ENCODE measurements at regions not wholly inside any gene's neighbourhood (a gene's known extent, or its start where the extent isn't known, plus 50 kb on each side); places are given as distances from the start of the nearest gene placed in this dataset.

DNA sequence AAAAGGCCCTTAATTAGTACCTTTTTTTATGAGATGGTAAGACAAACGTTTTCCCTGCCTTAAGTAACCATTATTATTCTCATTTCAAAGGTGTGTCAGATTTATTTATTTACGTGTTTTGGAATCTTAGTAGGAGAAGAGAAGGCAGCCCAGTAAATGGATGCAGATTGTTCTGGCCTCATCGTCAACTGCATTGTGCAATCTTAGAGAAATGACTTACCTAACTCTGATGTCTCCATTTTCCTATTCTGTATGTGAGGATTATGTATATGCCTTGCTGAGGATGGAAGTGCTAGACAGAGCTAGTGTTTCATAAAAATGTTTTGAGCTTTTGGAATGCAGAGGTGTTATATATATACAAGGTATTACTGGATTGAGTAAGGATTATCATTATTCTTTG, 97.0 kb upstream of the JAG1 start:
- Histone ChIP-seq H3K27ac (ENCODE audit: low read length) (no peak overlapping the region), H3K27me3 (ENCODE audit: low read depth, low read length) (no peaks in the 10 kb centered on the region), H3K9me3 (ENCODE audit: insufficient read depth, low read length) (no peaks in the 10 kb centered on the region)

DNA sequence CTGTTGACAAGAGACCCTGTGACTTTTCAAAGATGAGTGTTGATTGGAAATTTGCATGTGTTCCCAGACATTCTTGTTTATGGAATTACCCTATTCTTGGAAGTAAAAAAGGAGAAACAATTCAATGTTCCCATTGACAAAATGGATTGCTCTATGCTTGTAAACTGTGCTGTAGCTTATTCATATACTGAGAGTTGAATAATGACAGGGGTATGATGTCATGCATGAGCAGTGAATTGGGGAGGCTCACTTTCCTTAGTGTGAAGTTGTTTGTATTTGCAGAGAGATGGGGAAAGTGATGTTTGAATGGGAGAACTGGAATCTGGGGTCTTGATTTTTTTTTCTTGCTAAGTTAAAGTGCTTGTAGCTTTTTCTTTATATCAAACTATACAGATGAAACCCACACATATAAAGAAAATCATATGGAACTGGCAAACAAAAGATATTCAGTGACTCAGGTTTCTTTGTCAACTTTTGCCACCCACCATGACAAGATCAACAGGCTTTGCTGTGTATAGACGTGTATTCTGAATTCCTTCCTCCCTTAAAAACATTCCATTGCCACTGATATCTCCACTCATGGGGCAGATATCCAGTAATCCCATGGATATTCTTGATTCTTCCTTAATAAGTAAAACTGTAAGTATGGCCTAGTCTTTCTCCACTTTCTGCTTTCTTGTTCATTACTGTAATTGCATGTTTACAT, 97.8 kb upstream of the JAG1 start:
- Histone ChIP-seq H4K20me1 (ENCODE audit: insufficient read depth, low read length) (no peaks in the 10 kb centered on the region), H3K27ac (ENCODE audit: low read length) (no peak overlapping the region), H3K79me2 (ENCODE audit: low read length) (no peaks in the 10 kb centered on the region), H3K27me3 (ENCODE audit: low read depth, low read length) (no peaks in the 10 kb centered on the region), H3K36me3 (replicated peaks; ENCODE audit: low read depth, low read length) (no peaks in the 10 kb centered on the region), H3K4me2 (ENCODE audit: low read length) (no peak overlapping the region), H3K4me1 (ENCODE audit: low read length) (no peaks in the 10 kb centered on the region), H3K9me3 (ENCODE audit: insufficient read depth, low read length) (no peaks in the 10 kb centered on the region), H2AFZ (ENCODE audit: low read depth, low read length) (no peak overlapping the region), H3K9ac (ENCODE audit: low read length) (no peak overlapping the region), H3K4me3 (ENCODE audit: low read length) (no peak overlapping the region)
- TF ChIP-seq EZH2phosphoT487 (IDR thresholded peaks at IDR 0.05; ENCODE audit: low read depth) = no peak
- TF ChIP-seq, protein P1, sequence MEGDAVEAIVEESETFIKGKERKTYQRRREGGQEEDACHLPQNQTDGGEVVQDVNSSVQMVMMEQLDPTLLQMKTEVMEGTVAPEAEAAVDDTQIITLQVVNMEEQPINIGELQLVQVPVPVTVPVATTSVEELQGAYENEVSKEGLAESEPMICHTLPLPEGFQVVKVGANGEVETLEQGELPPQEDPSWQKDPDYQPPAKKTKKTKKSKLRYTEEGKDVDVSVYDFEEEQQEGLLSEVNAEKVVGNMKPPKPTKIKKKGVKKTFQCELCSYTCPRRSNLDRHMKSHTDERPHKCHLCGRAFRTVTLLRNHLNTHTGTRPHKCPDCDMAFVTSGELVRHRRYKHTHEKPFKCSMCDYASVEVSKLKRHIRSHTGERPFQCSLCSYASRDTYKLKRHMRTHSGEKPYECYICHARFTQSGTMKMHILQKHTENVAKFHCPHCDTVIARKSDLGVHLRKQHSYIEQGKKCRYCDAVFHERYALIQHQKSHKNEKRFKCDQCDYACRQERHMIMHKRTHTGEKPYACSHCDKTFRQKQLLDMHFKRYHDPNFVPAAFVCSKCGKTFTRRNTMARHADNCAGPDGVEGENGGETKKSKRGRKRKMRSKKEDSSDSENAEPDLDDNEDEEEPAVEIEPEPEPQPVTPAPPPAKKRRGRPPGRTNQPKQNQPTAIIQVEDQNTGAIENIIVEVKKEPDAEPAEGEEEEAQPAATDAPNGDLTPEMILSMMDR (IDR thresholded peaks at IDR 0.05; ENCODE audit: low read depth, low read length) = no peak

More for the DNA sequence above, 97.0 kb upstream of the JAG1 start:
- H3K79me2 ChIP-seq (ENCODE audit: low read length) = no peaks in the 10 kb centered on the region
- no peaks in the 10 kb centered on the region for H3K36me3 ChIP-seq (replicated peaks; ENCODE audit: low read depth, low read length)
- H4K20me1 ChIP-seq (ENCODE audit: insufficient read depth, low read length) = no peaks in the 10 kb centered on the region
- no peak overlapping the region for H3K4me2 ChIP-seq (ENCODE audit: low read length)
- H2AFZ ChIP-seq (ENCODE audit: low read depth, low read length) = no peak overlapping the region
- no peak overlapping the region for H3K9ac ChIP-seq (ENCODE audit: low read length)
- H3K4me3 ChIP-seq (ENCODE audit: low read length) = no peak overlapping the region
- no peaks in the 10 kb centered on the region for H3K4me1 ChIP-seq (ENCODE audit: low read length)
- TF ChIP-seq EZH2phosphoT487 (IDR thresholded peaks at IDR 0.05; ENCODE audit: low read depth) = no peak
- TF ChIP-seq, protein P1 (IDR thresholded peaks at IDR 0.05; ENCODE audit: low read depth, low read length) = no peak

DNA sequence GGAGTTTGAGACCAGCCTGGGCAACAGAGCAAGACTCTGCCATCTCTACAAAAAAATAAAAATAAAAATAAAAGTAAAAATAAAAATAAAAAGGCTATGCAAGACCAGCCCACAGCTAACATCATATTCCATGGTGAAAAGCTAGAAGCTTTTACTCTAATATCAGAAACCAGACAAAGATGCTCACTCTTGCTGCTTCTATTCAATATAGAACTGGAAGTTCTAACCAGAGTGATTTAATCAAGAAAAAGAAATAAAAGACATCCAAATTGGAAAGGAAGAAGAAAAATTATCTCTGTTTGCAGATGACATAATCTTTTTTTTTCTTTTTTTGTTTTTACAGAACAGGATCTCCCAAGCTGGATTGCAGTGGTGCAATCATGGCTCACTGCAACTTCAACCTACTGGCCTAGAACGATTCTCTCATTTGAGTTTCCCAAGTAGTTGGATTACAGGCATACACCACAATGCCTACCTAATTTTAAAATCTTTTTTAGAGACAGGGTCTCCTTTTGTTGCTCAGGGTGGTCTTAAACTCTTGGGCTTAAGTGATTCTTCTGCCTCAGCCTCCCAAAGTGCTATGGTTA, 100.7 kb upstream of the JAG1 start:
- Histone ChIP-seq H3K27ac (ENCODE audit: low read length) (no peak overlapping the region), H3K9me3 (ENCODE audit: insufficient read depth, low read length) (no peaks in the 10 kb centered on the region), H3K9ac (ENCODE audit: low read length) (no peak overlapping the region), H2AFZ (ENCODE audit: low read depth, low read length) (no peak overlapping the region), H3K27me3 (ENCODE audit: low read depth, low read length) (no peaks in the 10 kb centered on the region), H3K4me2 (ENCODE audit: low read length) (no peak overlapping the region), H3K4me1 (ENCODE audit: low read length) (peaks cover 23% of the 10 kb centered on the region), H3K4me3 (ENCODE audit: low read length) (no peak overlapping the region), H4K20me1 (ENCODE audit: insufficient read depth, low read length) (no peaks in the 10 kb centered on the region), H3K79me2 (ENCODE audit: low read length) (no peaks in the 10 kb centered on the region), H3K36me3 (replicated peaks; ENCODE audit: low read depth, low read length) (no peaks in the 10 kb centered on the region)
- no peak for TF ChIP-seq EZH2phosphoT487 (IDR thresholded peaks at IDR 0.05; ENCODE audit: low read depth)
- TF ChIP-seq, protein P1 (IDR thresholded peaks at IDR 0.05; ENCODE audit: low read depth, low read length) = no peak

DNA sequence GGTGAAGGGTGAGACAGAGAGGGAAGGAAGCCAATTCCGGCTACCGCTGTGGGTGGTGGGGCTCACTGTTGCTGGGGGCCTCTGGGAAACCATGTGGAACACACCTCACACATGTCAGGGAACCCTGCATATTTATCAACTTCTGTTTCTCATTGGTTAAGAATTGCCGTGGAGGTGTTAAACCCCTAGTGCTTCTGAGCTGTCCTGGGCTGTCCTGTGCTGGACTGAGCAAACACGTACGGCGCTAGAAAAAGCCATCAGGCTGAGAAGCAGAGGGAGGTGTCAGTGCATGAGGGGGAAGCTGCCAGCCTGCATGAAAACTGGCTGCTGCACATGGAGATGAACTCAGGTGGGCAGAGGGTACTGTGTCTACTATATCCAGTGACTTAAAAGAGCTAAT, 103.9 kb upstream of the JAG1 start:
- H2AFZ ChIP-seq (ENCODE audit: low read depth, low read length) = no peak overlapping the region
- H3K27me3 ChIP-seq (ENCODE audit: low read depth, low read length) = no peaks in the 10 kb centered on the region
- no peaks in the 10 kb centered on the region for H3K9me3 ChIP-seq (ENCODE audit: insufficient read depth, low read length)
- H3K4me3 ChIP-seq (ENCODE audit: low read length) = no peak overlapping the region; the same call in 1 of the 2 replicates
- H3K4me1 ChIP-seq (ENCODE audit: low read length) = peaks cover 56% of the 10 kb centered on the region
- no peaks in the 10 kb centered on the region for H3K36me3 ChIP-seq (replicated peaks; ENCODE audit: low read depth, low read length)
- H3K27ac ChIP-seq (ENCODE audit: low read length) = no peak overlapping the region
- H3K4me2 ChIP-seq (ENCODE audit: low read length) = peak overlapping the region; percentile 45
- H4K20me1 ChIP-seq (ENCODE audit: insufficient read depth, low read length) = no peaks in the 10 kb centered on the region
- no peak overlapping the region for H3K9ac ChIP-seq (ENCODE audit: low read length)
- TF ChIP-seq, protein P1 (IDR thresholded peaks at IDR 0.05; ENCODE audit: low read depth, low read length) = no peak
- TF ChIP-seq EZH2phosphoT487 (IDR thresholded peaks at IDR 0.05; ENCODE audit: low read depth) = no peak
- no peaks in the 10 kb centered on the region for H3K79me2 ChIP-seq (ENCODE audit: low read length)

All from OCI-LY3 (cell line).